GM21528 (cell line): ENCODE measurements at regions not wholly inside any gene's neighbourhood (a gene's known extent, or its start where the extent isn't known, plus 50 kb on each side); places are given as distances from the start of the nearest gene placed in this dataset.
"Not testable (repeated sequence)": the region's sequence is repeated elsewhere in the genome, so short reads cannot be mapped to it uniquely, and the experiment has no call there.

Experiments used
- ATAC-seq: cut with Tn5 transposase; IDR thresholded peaks from one replicate; pipeline ENCODE4 v1.9.1; 2021; ENCODE audit warnings: mild to moderate bottlenecking, moderate library complexity; ENCODE audit not compliant: unreplicated experiment, low FRiP score

GRCh38 chr12:131331148-131331750 is 377.5 kb downstream of the ADGRD1 start:
- no peak for ATAC-seq

- no peak for ATAC-seq
Measured at GRCh38 chr12:131332224-131332623, 378.5 kb downstream of the ADGRD1 start.

- no peak for ATAC-seq
Measured at GRCh38 chr12:131333136-131333535, 377.8 kb upstream of the SFSWAP start.

GRCh38 chr12:131333621-131334440 is 377.1 kb upstream of the SFSWAP start:
- ATAC-seq = no peak

GRCh38 chr12:131334835-131335234 is 376.1 kb upstream of the SFSWAP start:
- no peak for ATAC-seq

GRCh38 chr12:131335456-131335855 is 375.4 kb upstream of the SFSWAP start:
- no peak for ATAC-seq

- ATAC-seq = not testable (repeated sequence)
Measured at GRCh38 chr12:131337861-131338260, 373.0 kb upstream of the SFSWAP start.

GRCh38 chr12:131340616-131341210 is 370.2 kb upstream of the SFSWAP start:
- ATAC-seq = no peak

GRCh38 chr12:131341608-131342007 is 369.3 kb upstream of the SFSWAP start:
- ATAC-seq = not testable (repeated sequence)

- not testable (repeated sequence) for ATAC-seq
Measured at GRCh38 chr12:131343436-131343835, 367.5 kb upstream of the SFSWAP start.

GRCh38 chr12:131344715-131345520 is 366.0 kb upstream of the SFSWAP start:
- ATAC-seq = not testable (repeated sequence)

GRCh38 chr12:131345521-131346436 is 365.1 kb upstream of the SFSWAP start:
- ATAC-seq = no peak

GRCh38 chr12:131346555-131347344 is 364.1 kb upstream of the SFSWAP start:
- no peak for ATAC-seq

GRCh38 chr12:131347345-131347714 is 363.6 kb upstream of the SFSWAP start:
- no peak for ATAC-seq

GRCh38 chr12:131347732-131348131 is 363.2 kb upstream of the SFSWAP start:
- no peak for ATAC-seq

- no peak for ATAC-seq
Measured at GRCh38 chr12:131348231-131348630, 362.7 kb upstream of the SFSWAP start.

- no peak for ATAC-seq
Measured at GRCh38 chr12:131348646-131349045, 362.2 kb upstream of the SFSWAP start.

- no peak for ATAC-seq
Measured at GRCh38 chr12:131349397-131350127, 361.3 kb upstream of the SFSWAP start.
